Nephron (organoid): ENCODE measurements at regions not wholly inside any gene's neighbourhood (a gene's known extent, or its start where the extent isn't known, plus 50 kb on each side); places are given as distances from the start of the nearest gene placed in this dataset.

Experiments
- H3K27ac Mint-ChIP-seq, 3 experiments: 2 replicates each; pipeline ENCODE4 v1.8.0; 2020; ENCODE audit warnings: mixed read lengths in 3 of 3, mild to moderate bottlenecking in 2 of 3, moderate library complexity in 1 of 3
- H3K27me3 Mint-ChIP-seq: 2 replicates; pipeline ENCODE4 v1.8.0; 2021; ENCODE audit warnings: low read depth, mild to moderate bottlenecking, moderate library complexity, mixed read lengths
- H3K36me3 Mint-ChIP-seq: 2 replicates; pipeline ENCODE4 v1.8.0; 2020; ENCODE audit warnings: low read depth, mixed read lengths
- H3K4me1 Mint-ChIP-seq: 2 replicates; pipeline ENCODE4 v1.8.0; 2020; ENCODE audit warnings: mixed read lengths
- H3K4me3 Mint-ChIP-seq, 3 experiments: 2 replicates each; pipeline ENCODE4 v1.8.0; 2020; ENCODE audit warnings: mild to moderate bottlenecking in 3 of 3, mixed read lengths in 3 of 3, moderate library complexity in 2 of 3
- H3K9me3 Mint-ChIP-seq: 2 replicates; pipeline ENCODE4 v1.8.0; 2020; ENCODE audit warnings: mixed read lengths
- CTCF ChIP-seq, 3 experiments: fragments of 200-600 bp; sonication (generic); IDR thresholded peaks; one replicate each; pipeline ENCODE4 v1.5.0; 2021; ENCODE audit warnings: antibody characterized with exemption in 3 of 3; ENCODE audit not compliant: unreplicated experiment in 3 of 3

- Mint-ChIP-seq H3K27me3 (no peaks in the 10 kb centered on the region), H3K4me3 (no peak overlapping the region), H3K27ac (no peak overlapping the region), H3K36me3 (no peaks in the 10 kb centered on the region), H3K4me1 (no peaks in the 10 kb centered on the region), H3K9me3 (peaks cover 30% of the 10 kb centered on the region)
- TF ChIP-seq CTCF (IDR thresholded peaks at IDR 0.05; ENCODE audit: unreplicated experiment in 3 of 3) = no peak
Measured at GRCh38 chr4:173717581-173717980, 187.6 kb upstream of the HAND2 start.

GRCh38 chr4:173714456-173714855 is 184.4 kb upstream of the HAND2 start:
- no peak overlapping the region for H3K4me3 Mint-ChIP-seq
- no peaks in the 10 kb centered on the region for H3K36me3 Mint-ChIP-seq
- peaks cover 25% of the 10 kb centered on the region for H3K9me3 Mint-ChIP-seq
- H3K27me3 Mint-ChIP-seq = no peaks in the 10 kb centered on the region
- no peaks in the 10 kb centered on the region for H3K4me1 Mint-ChIP-seq
- H3K27ac Mint-ChIP-seq = no peak overlapping the region
- no peak for TF ChIP-seq CTCF (IDR thresholded peaks at IDR 0.05; ENCODE audit: unreplicated experiment in 3 of 3)

- Mint-ChIP-seq H3K27ac (no peak overlapping the region), H3K27me3 (no peaks in the 10 kb centered on the region), H3K9me3 (peaks cover 12% of the 10 kb centered on the region), H3K4me1 (no peaks in the 10 kb centered on the region), H3K36me3 (no peaks in the 10 kb centered on the region), H3K4me3 (no peak overlapping the region)
- TF ChIP-seq CTCF (IDR thresholded peaks at IDR 0.05; ENCODE audit: unreplicated experiment in 3 of 3) = no peak
Measured at GRCh38 chr4:173713026-173713425, 183.0 kb upstream of the HAND2 start.

GRCh38 chr4:173707658-173708419 is 177.8 kb upstream of the HAND2 start:
- Mint-ChIP-seq H3K27ac (no peak overlapping the region), H3K9me3 (no peaks in the 10 kb centered on the region), H3K4me1 (no peaks in the 10 kb centered on the region), H3K36me3 (no peaks in the 10 kb centered on the region), H3K4me3 (no peak overlapping the region), H3K27me3 (no peaks in the 10 kb centered on the region)
- TF ChIP-seq CTCF (IDR thresholded peaks at IDR 0.05; ENCODE audit: unreplicated experiment in 3 of 3) = no peak

GRCh38 chr4:173704201-173704600 is 174.2 kb upstream of the HAND2 start:
- Mint-ChIP-seq H3K36me3 (no peaks in the 10 kb centered on the region), H3K27me3 (no peaks in the 10 kb centered on the region), H3K9me3 (no peaks in the 10 kb centered on the region), H3K4me3 (no peak overlapping the region), H3K27ac (no peak overlapping the region), H3K4me1 (no peaks in the 10 kb centered on the region)
- no peak for TF ChIP-seq CTCF (IDR thresholded peaks at IDR 0.05; ENCODE audit: unreplicated experiment in 3 of 3)

GRCh38 chr4:173703021-173703420 is 173.0 kb upstream of the HAND2 start:
- TF ChIP-seq CTCF (IDR thresholded peaks at IDR 0.05; ENCODE audit: unreplicated experiment in 3 of 3) = no peak
- no peak overlapping the region for H3K27ac Mint-ChIP-seq

More at GRCh38 chr4:173703021-173703420, 173.0 kb upstream of the HAND2 start:
- Mint-ChIP-seq H3K4me1 (no peaks in the 10 kb centered on the region), H3K27me3 (no peaks in the 10 kb centered on the region), H3K4me3 (no peak overlapping the region), H3K9me3 (no peaks in the 10 kb centered on the region), H3K36me3 (no peaks in the 10 kb centered on the region)
